Ectodermal cell (in vitro differentiated cells): ENCODE measurements at regions not wholly inside any gene's neighbourhood (a gene's known extent, or its start where the extent isn't known, plus 50 kb on each side); places are given as distances from the start of the nearest gene placed in this dataset.
"Not testable (repeated sequence)": the region's sequence is repeated elsewhere in the genome, so short reads cannot be mapped to it uniquely, and the experiment has no call there.

Experiments
- H3K27ac ChIP-seq: 2 replicates; pipeline ENCODE4 v1.7.0; 2013; ENCODE audit warnings: mild to moderate bottlenecking, low read depth, low read length; ENCODE audit not compliant: insufficient read depth, poor library complexity, severe bottlenecking
- H3K27me3 ChIP-seq: 2 replicates; pipeline ENCODE4 v1.7.0; 2013; ENCODE audit warnings: mild to moderate bottlenecking, low read length; ENCODE audit not compliant: insufficient read depth, control insufficient read depth, poor library complexity, severe bottlenecking
- H3K36me3 ChIP-seq: one replicate; pipeline ENCODE4 v1.7.0; 2013; ENCODE audit warnings: low read length; ENCODE audit not compliant: control insufficient read depth, insufficient read depth
- H3K4me1 ChIP-seq: one replicate; pipeline ENCODE4 v1.7.0; 2013; ENCODE audit warnings: low read length; ENCODE audit not compliant: control insufficient read depth, insufficient read depth
- H3K4me3 ChIP-seq: 2 replicates; pipeline ENCODE4 v1.7.0; 2013; ENCODE audit warnings: low read depth, low read length, control low read depth; ENCODE audit not compliant: insufficient read depth
- H3K9me3 ChIP-seq: 2 replicates; pipeline ENCODE4 v1.7.0; 2013; ENCODE audit warnings: mild to moderate bottlenecking, low read length, moderate library complexity; ENCODE audit not compliant: control insufficient read depth
- WGBS, 2 experiments: methylation state at CpG; one replicate each; pipeline ENCODE4 v1.1.7; 2013; ENCODE audit warnings: missing lambda C conversion rate in 2 of 2; 5-methylcytosine and 5-hydroxymethylcytosine counted together

DNA sequence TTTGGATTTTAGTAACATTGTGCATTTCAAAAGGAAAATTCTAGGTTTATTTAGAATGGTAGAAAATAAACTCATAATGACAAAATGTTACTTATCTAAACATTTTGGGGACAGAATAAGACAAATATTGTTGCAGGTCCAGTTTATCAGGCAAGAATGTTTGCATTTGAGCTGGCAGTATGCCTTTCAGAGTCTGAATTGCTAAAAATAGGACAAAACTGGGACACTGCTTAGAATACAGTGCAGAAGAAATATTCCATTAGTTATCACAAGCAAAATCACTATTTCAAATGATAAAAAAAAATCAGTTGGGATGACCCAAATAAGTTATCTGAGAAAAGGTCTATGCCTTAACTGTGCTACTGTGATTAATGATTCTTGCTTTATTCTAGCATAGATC, 870.3 kb upstream of the MIR17HG start:
- H3K27me3 ChIP-seq: no peaks in the 10 kb centered on the region
- no peak overlapping the region for H3K27ac ChIP-seq
- no peaks in the 10 kb centered on the region for H3K9me3 ChIP-seq
- no peaks in the 10 kb centered on the region for H3K36me3 ChIP-seq
- H3K4me3 ChIP-seq: no peak overlapping the region
- no peaks in the 10 kb centered on the region for H3K4me1 ChIP-seq

DNA sequence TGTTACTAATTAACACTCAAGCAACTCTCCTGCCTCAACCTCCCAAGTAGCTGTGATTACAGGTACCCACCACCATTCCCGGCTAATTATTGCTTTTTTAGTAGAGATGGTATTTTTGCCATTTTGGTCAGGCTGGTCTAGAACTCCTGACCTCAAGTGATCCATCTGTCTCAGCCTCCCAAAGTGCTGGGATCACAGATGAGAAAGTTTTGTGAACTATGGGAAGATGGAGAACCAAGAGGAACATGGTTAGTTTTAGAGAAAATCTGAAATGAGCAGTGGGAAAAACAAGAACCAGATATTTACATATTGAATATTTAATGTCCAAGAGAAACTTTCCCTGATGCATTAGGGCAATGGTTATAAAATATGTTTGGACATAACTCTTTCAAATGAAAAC, 863.6 kb upstream of the MIR17HG start:
- H3K27me3 ChIP-seq: no peaks in the 10 kb centered on the region
- no peaks in the 10 kb centered on the region for H3K36me3 ChIP-seq
- 93 to 100% methylated on average over 1 of the region's 1 CpG for whole genome bisulfite sequencing, 2 experiments
- H3K4me1 ChIP-seq: no peaks in the 10 kb centered on the region
- no peak overlapping the region for H3K4me3 ChIP-seq
- no peaks in the 10 kb centered on the region for H3K9me3 ChIP-seq
- no peak overlapping the region for H3K27ac ChIP-seq

GRCh38 chr13:90485436-90485835, 862.1 kb upstream of the MIR17HG start:
- Histone ChIP-seq H3K4me3 (no peak overlapping the region), H3K4me1 (no peaks in the 10 kb centered on the region), H3K36me3 (no peaks in the 10 kb centered on the region), H3K27me3 (no peaks in the 10 kb centered on the region), H3K27ac (no peak overlapping the region), H3K9me3 (no peaks in the 10 kb centered on the region)

- 93 to 97% methylated on average over 2 of the region's 2 CpGs for WGBS, 2 experiments
- Histone ChIP-seq H3K4me1 (no peaks in the 10 kb centered on the region), H3K27ac (no peak overlapping the region), H3K4me3 (no peak overlapping the region), H3K36me3 (no peaks in the 10 kb centered on the region), H3K9me3 (no peaks in the 10 kb centered on the region), H3K27me3 (no peaks in the 10 kb centered on the region)
Measured at GRCh38 chr13:90492872-90493271, 854.6 kb upstream of the MIR17HG start.

GRCh38 chr13:90493667-90494066, 853.8 kb upstream of the MIR17HG start:
- 90 to 91% methylated on average over 2 of the region's 2 CpGs for WGBS, 2 experiments
- Histone ChIP-seq H3K4me3 (no peak overlapping the region), H3K9me3 (no peaks in the 10 kb centered on the region), H3K4me1 (no peaks in the 10 kb centered on the region), H3K27ac (no peak overlapping the region), H3K36me3 (no peaks in the 10 kb centered on the region), H3K27me3 (no peaks in the 10 kb centered on the region)

DNA sequence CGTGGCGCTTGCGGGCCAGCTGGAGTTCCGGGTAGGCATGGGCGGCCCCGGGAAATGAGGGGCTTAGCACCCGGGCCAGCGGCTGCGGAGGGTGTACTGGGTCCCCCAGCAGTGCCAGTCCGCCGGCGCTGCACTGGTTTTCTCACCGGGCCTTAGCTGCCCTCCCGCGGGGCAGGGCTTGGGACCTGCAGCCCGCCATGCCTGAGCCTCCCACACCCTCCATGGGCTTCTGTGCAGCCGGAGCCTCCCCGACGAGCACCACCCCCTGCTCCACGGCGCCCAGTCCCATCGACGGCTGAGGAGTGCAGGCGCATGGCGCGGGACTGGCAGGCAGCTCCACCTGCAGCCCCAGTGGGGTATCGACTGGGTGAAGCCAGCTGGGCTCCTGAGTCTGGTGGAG, 852.6 kb upstream of the MIR17HG start:
- H3K27me3 ChIP-seq, H3K36me3 ChIP-seq, H3K9me3 ChIP-seq, H3K27ac ChIP-seq, H3K4me3 ChIP-seq, H3K4me1 ChIP-seq: not testable (repeated sequence)
- 96 to 97% methylated on average over 27 of the region's 27 CpGs for WGBS, 2 experiments

- H3K4me1 ChIP-seq: no peaks in the 10 kb centered on the region
- H3K4me3 ChIP-seq: no peak overlapping the region
- WGBS, 2 experiments: 100% methylated on average over 1 of the region's 1 CpG; no CpG with 5 or more reads in 1 of the 2 experiments
- no peaks in the 10 kb centered on the region for H3K27me3 ChIP-seq
- H3K36me3 ChIP-seq: no peaks in the 10 kb centered on the region
- H3K27ac ChIP-seq: no peak overlapping the region
- H3K9me3 ChIP-seq: no peaks in the 10 kb centered on the region
Measured at GRCh38 chr13:90498096-90498495, 849.4 kb upstream of the MIR17HG start.

- H3K36me3 ChIP-seq: no peaks in the 10 kb centered on the region
- no peak overlapping the region for H3K4me3 ChIP-seq
- no peak overlapping the region for H3K27ac ChIP-seq
- H3K4me1 ChIP-seq: no peaks in the 10 kb centered on the region
- H3K9me3 ChIP-seq: no peaks in the 10 kb centered on the region
- no peaks in the 10 kb centered on the region for H3K27me3 ChIP-seq
- WGBS, 2 experiments: no CpG with 5 or more reads among the region's 1 CpG
Measured at GRCh38 chr13:90498816-90499215, 848.7 kb upstream of the MIR17HG start.

GRCh38 chr13:90500569-90500968, 846.9 kb upstream of the MIR17HG start:
- 73 to 83% methylated on average over 2 of the region's 2 CpGs for WGBS, 2 experiments
- Histone ChIP-seq H3K4me1 (no peaks in the 10 kb centered on the region), H3K27me3 (no peaks in the 10 kb centered on the region), H3K27ac (no peak overlapping the region), H3K9me3 (no peaks in the 10 kb centered on the region), H3K36me3 (no peaks in the 10 kb centered on the region), H3K4me3 (no peak overlapping the region)

DNA sequence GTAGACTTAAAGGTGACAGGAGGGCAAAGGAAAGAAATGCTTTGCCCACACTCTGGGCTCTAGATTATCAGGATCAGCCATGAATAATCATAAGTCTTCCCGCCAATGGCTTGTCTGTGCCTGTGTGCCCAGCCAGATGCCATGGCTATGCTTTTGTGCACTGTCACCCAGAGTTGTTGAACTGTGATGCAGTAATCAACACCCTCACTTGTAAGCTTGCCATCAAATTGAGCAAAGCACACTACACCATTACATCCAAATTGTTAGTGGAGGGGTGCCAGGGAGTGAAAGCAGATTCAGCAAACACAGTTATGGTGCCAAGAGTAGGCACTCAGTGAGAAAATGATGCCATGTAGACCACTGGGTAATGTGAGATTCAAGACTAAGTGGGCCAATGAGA, 845.3 kb upstream of the MIR17HG start:
- no peaks in the 10 kb centered on the region for H3K36me3 ChIP-seq
- H3K4me1 ChIP-seq: no peaks in the 10 kb centered on the region
- WGBS, 2 experiments: 91 to 93% methylated on average over 1 of the region's 1 CpG
- no peaks in the 10 kb centered on the region for H3K27me3 ChIP-seq
- no peaks in the 10 kb centered on the region for H3K9me3 ChIP-seq
- no peak overlapping the region for H3K4me3 ChIP-seq
- H3K27ac ChIP-seq: no peak overlapping the region

GRCh38 chr13:90502762-90503161, 844.7 kb upstream of the MIR17HG start:
- no peaks in the 10 kb centered on the region for H3K4me1 ChIP-seq
- no peak overlapping the region for H3K4me3 ChIP-seq
- 76 to 78% methylated on average over 2 of the region's 2 CpGs for WGBS, 2 experiments
- no peaks in the 10 kb centered on the region for H3K36me3 ChIP-seq
- no peaks in the 10 kb centered on the region for H3K27me3 ChIP-seq
- no peak overlapping the region for H3K27ac ChIP-seq
- no peaks in the 10 kb centered on the region for H3K9me3 ChIP-seq
